VCaP (cell line): ENCODE measurements at regions not wholly inside any gene's neighbourhood (a gene's known extent, or its start where the extent isn't known, plus 50 kb on each side); places are given as distances from the start of the nearest gene placed in this dataset.
A peak's percentile ranks its signal among the peaks of the same experiment; 100 is the strongest.

Source experiments
- H3K27ac ChIP-seq: fragments of 450-650 bp; 2 replicates; pipeline ENCODE4 v1.5.1; 2017
- TF ChIP-seq, protein P1 (sequence below): fragments of 450-650 bp; conservative IDR thresholded peaks from 2 replicates; pipeline ENCODE4 v1.5.1; 2017; ENCODE audit warnings: mild to moderate bottlenecking, moderate library complexity

- H3K27ac ChIP-seq, result peak overlapping the region; percentile 71
- TF ChIP-seq, protein P1, sequence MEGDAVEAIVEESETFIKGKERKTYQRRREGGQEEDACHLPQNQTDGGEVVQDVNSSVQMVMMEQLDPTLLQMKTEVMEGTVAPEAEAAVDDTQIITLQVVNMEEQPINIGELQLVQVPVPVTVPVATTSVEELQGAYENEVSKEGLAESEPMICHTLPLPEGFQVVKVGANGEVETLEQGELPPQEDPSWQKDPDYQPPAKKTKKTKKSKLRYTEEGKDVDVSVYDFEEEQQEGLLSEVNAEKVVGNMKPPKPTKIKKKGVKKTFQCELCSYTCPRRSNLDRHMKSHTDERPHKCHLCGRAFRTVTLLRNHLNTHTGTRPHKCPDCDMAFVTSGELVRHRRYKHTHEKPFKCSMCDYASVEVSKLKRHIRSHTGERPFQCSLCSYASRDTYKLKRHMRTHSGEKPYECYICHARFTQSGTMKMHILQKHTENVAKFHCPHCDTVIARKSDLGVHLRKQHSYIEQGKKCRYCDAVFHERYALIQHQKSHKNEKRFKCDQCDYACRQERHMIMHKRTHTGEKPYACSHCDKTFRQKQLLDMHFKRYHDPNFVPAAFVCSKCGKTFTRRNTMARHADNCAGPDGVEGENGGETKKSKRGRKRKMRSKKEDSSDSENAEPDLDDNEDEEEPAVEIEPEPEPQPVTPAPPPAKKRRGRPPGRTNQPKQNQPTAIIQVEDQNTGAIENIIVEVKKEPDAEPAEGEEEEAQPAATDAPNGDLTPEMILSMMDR, result no peak
Measured at GRCh38 chr7:46713868-46714596, 793.0 kb upstream of the IGFBP3 start.

DNA sequence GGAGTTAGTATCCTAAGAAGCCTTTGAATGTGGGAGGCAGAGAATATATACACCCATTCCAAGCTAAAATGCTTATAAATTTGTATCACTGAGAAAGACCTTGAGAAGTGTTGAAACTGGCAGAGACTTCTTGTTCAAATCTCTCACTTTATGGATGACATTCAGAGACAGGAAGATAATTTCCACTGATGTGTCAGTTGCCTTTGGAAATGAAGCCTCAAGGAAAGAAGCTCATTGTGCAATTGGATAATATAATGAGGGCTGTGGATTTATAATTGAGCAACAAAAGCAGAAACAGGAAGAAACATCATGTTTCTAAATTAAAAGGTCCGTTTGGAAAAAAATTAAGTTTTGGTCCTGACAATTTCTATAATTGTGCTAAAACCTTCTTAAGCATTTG is 789.9 kb upstream of the IGFBP3 start:
- TF ChIP-seq, protein P1, result no peak
- peak overlapping the region; percentile 71 for H3K27ac ChIP-seq

DNA sequence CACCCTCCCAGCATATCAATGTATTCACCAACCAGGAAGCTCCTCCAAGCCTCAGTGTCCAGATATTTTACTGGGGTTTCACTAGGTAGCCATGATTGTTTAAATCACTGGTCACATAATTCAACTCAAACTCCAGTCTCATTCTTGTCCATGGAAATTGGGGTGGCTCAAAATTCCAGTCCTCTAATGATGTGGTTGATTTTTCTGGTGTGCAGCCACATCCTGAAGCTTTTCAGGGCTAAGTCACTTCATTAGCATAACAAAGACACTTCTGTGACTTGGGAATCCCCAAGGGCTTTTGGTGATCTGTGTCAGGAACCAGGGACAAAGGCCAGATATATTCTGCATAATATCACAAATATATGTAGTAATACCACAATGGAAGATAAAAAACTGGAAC is 786.9 kb upstream of the IGFBP3 start:
- H3K27ac ChIP-seq, result no peak overlapping the region
- TF ChIP-seq, protein P1, result no peak

- H3K27ac ChIP-seq, result no peak overlapping the region
- TF ChIP-seq, protein P1, result no peak
Measured at GRCh38 chr7:46705386-46706255, 784.5 kb upstream of the IGFBP3 start.

DNA sequence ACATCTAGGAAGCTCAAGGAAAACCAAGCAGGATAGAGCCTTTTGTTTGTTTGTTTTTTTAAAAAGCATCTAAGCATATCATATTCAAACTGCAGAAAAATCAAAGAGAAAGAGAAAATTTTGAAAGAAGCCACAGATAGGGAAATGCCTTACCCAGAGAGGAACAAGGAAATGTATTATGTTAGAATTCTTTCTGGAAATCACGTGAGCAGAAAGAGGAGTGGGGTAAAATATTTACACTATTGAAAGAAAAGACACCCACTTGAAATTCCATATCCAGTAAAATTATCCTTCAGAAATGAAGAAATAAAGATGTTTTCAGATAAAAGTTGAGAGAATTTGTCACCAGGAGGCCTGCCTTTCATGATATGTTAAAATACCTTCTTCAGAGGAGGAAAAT is 775.7 kb upstream of the IGFBP3 start:
- TF ChIP-seq, protein P1, result no peak
- H3K27ac ChIP-seq, result no peak overlapping the region

- TF ChIP-seq, protein P1, result peak; percentile 36
- peak overlapping the region; percentile 54 for H3K27ac ChIP-seq
Measured at GRCh38 chr7:46695051-46695708, 774.1 kb upstream of the IGFBP3 start.

DNA sequence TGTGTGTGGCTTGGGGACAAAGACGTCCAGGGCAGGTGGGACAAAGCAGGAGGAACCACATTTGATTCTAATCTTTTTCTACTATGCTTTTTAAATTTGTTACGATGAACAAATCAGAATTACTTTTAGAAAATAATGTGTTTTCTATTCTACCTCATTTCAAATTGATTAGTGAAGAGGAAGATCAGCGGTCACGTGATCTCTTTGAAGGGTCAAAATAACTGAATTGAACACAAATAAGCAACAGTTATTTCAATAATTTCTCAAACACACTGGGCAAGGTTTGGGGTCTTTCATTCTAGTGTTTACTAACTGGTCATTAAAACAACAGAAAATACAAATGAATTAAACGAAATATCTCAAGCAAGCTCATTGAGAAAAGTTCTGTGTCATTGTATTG is 773.0 kb upstream of the IGFBP3 start:
- TF ChIP-seq, protein P1, result no peak
- H3K27ac ChIP-seq, result peak overlapping the region; percentile 54; the same call in 1 of the 2 replicates
